ENCODE measurements at regions not wholly inside any gene's neighbourhood (a gene's known extent, or its start where the extent isn't known, plus 50 kb on each side); places are given as distances from the start of the nearest gene placed in this dataset.

DNA sequence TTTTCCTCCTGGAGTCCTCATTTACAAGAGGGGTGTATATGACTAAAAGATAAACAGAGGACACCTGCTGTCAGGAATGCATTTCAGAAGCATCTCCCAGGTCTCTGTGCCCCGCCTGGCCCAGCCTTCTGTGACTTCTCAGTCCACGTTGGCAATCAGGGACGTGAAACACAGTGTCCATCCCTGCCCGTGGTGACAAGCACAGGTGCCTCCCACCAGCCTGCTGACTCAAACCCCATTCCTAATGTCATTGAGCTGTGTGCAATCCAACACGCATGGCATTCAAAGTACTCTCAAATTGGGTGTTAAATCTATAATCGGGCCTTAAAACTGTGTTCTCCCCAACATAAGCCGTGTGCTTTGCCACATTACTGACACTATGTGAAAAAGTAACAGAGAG lies 343.2 kb downstream of the EIPR1 start (continued):
- TF ChIP-seq POLR2AphosphoS5 (IDR thresholded peaks at IDR 0.05; ENCODE audit: low read depth, low read length) (no peak), PHF8 (conservative IDR thresholded peaks at IDR 0.05; ENCODE audit: low read depth, low read length) (no peak), BCL11A (IDR thresholded peaks at IDR 0.05; ENCODE audit: low read depth in 2 of 2, low read length in 2 of 2) (no peak), HDAC6 (IDR thresholded peaks at IDR 0.05; ENCODE audit: low read depth, low read length) (no peak), FOSL1 (IDR thresholded peaks at IDR 0.05; ENCODE audit: insufficient read depth, low read depth, low read length) (no peak), BRCA1 (IDR thresholded peaks at IDR 0.05; ENCODE audit: low read depth, low read length) (no peak), TAF1 (IDR thresholded peaks at IDR 0.05; ENCODE audit: low read depth, low read length) (no peak), KDM5A (IDR thresholded peaks at IDR 0.05; ENCODE audit: low read length) (no peak), KDM4A (IDR thresholded peaks at IDR 0.05; ENCODE audit: low read depth, low read length, severe bottlenecking) (no peak), CHD1 (IDR thresholded peaks at IDR 0.05; ENCODE audit: low read depth, low read length) (no peak), TBP (IDR thresholded peaks at IDR 0.05; ENCODE audit: low read depth, low read length) (no peak), SP2 (IDR thresholded peaks at IDR 0.05; ENCODE audit: low read length) (no peak), SRF (IDR thresholded peaks at IDR 0.05; ENCODE audit: low read depth, low read length) (no peak), JUND (IDR thresholded peaks at IDR 0.05; ENCODE audit: low read length) (no peak), GABPA (IDR thresholded peaks at IDR 0.05; ENCODE audit: borderline replicate concordance, insufficient read depth, low read length) (no peak)

Measured in H1 (cell line).